ENCODE measurements at regions not wholly inside any gene's neighbourhood (a gene's known extent, or its start where the extent isn't known, plus 50 kb on each side); places are given as distances from the start of the nearest gene placed in this dataset.

- TF ChIP-seq POLR2H (tag; IDR thresholded peaks at IDR 0.05; ENCODE audit: low read depth) (no peak), RNF2 (IDR thresholded peaks at IDR 0.05) (peak; percentile 97), PRPF4 (IDR thresholded peaks at IDR 0.05; ENCODE audit: insufficient read depth, low read depth, low read length, poor library complexity, severe bottlenecking) (no peak), ARNT (IDR thresholded peaks at IDR 0.05) (peak; percentile 33 to 80; a peak in 2 of 4 replicates), MTA1 (IDR thresholded peaks at IDR 0.05; ENCODE audit: borderline replicate concordance) (peak; percentile 52; the same call in 1 of the 2 replicates), GTF2B (IDR thresholded peaks at IDR 0.05; ENCODE audit: extremely low read depth, insufficient read length) (no peak), HDAC1 (IDR thresholded peaks at IDR 0.05) (peak; percentile 54 to 88; a peak in 3 of 4 replicates), ZNF23 (CRISPR knock-in tag; IDR thresholded peaks at IDR 0.05) (no peak), FOXK2 (conservative IDR thresholded peaks at IDR 0.05 in 1 of 2, IDR thresholded peaks at IDR 0.05 in 1 of 2; ENCODE audit: low read depth in 2 of 2) (peak; percentile 85 to 86), ZC3H11A (IDR thresholded peaks at IDR 0.05; ENCODE audit: low read depth, low read length) (no peak), MEIS2 (IDR thresholded peaks at IDR 0.05; ENCODE audit: partially characterized antibody) (peak; percentile 99), CUX1 (CRISPR knock-in tag; IDR thresholded peaks at IDR 0.05) (no peak), GABPA (tag; conservative IDR thresholded peaks at IDR 0.05; ENCODE audit: low read depth) (peak; percentile 53), ZNF639 (CRISPR knock-in tag; conservative IDR thresholded peaks at IDR 0.05 in 1 of 2, IDR thresholded peaks at IDR 0.05 in 1 of 2) (peak in 1 of 2 experiments; percentile 56; a peak in 1 of 4 replicates), JUND (IDR thresholded peaks at IDR 0.05; ENCODE audit: borderline replicate concordance, low read depth, low read length) (peak; percentile 77; the same call in 1 of the 2 replicates), JUND (tag; IDR thresholded peaks at IDR 0.05; ENCODE audit: borderline replicate concordance, low read depth, low read length) (peak; percentile 73; the same call in 1 of the 3 replicates), MITF (IDR thresholded peaks at IDR 0.05) (no peak)
- TF ChIP-seq, protein P1, sequence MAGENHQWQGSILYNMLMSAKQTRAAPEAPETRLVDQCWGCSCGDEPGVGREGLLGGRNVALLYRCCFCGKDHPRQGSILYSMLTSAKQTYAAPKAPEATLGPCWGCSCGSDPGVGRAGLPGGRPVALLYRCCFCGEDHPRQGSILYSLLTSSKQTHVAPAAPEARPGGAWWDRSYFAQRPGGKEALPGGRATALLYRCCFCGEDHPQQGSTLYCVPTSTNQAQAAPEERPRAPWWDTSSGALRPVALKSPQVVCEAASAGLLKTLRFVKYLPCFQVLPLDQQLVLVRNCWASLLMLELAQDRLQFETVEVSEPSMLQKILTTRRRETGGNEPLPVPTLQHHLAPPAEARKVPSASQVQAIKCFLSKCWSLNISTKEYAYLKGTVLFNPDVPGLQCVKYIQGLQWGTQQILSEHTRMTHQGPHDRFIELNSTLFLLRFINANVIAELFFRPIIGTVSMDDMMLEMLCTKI (IDR thresholded peaks at IDR 0.05; ENCODE audit: partially characterized antibody): no peak
Observed at GRCh38 chr10:28839600-28840007, 162.3 kb downstream of the BAMBI start (continued).
